ENCODE measurements at regions not wholly inside any gene's neighbourhood (a gene's known extent, or its start where the extent isn't known, plus 50 kb on each side); places are given as distances from the start of the nearest gene placed in this dataset.

- H3K4me1 ChIP-seq (ENCODE audit: insufficient read depth, low read length, poor library complexity, severe bottlenecking) = no peaks in the 10 kb centered on the region
- H3K9me3 ChIP-seq (ENCODE audit: low read depth, low read length, poor library complexity, severe bottlenecking) = no peaks in the 10 kb centered on the region
- CTCF ChIA-PET = no interaction called here
- BruUV-seq (replicated peaks) = no TSS peak
- POLR2A ChIA-PET (ENCODE audit: low non-redundant PET) = no interaction called here
- no peak for DNase-seq (ENCODE audit: low spot score)
- no peaks in the 10 kb centered on the region for H3K27me3 ChIP-seq (replicated peaks; ENCODE audit: insufficient read depth, low read depth, low read length, poor library complexity)
- H3K27ac ChIP-seq (ENCODE audit: low read depth, low read length, poor library complexity, severe bottlenecking) = no peak overlapping the region
- TF ChIP-seq EZH2 (IDR thresholded peaks at IDR 0.05; ENCODE audit: borderline replicate concordance, low read depth, low read length, poor library complexity, severe bottlenecking) (no peak), CTCF (conservative IDR thresholded peaks at IDR 0.05; ENCODE audit: low read depth, low read length) (no peak)
- no peak overlapping the region for H3K4me3 ChIP-seq (ENCODE audit: low read depth, low read length, poor library complexity, severe bottlenecking)
- H3K36me3 ChIP-seq (ENCODE audit: insufficient read depth, low read length, poor library complexity, severe bottlenecking) = no peaks in the 10 kb centered on the region
- intact Hi-C loops (cut with micrococcal nuclease; ENCODE audit: unreplicated experiment) = no loop called here
Measured at GRCh38 chr4:17373666-17374065, 138.2 kb downstream of the QDPR start.

DNA sequence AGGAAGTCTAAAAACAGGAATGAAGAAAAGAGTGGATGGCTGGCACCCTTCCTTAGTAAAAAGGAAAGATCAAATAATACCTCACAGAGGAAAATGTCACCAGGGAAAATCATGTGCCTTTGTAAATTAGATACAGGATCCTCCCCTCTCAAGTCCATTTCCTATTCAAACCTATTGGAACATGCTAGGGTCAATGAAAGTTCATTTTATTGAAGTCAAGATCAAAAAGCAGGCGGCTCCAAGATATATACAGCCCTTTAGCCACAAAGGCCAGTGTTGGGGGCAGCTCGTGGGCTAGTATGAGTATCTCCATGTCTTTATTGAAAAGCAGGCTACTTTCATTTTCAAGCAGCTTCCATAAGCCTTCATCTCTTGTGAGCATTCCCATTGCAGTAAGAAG, 141.1 kb downstream of the QDPR start:
- Histone ChIP-seq H3K4me3 (ENCODE audit: low read depth, low read length, poor library complexity, severe bottlenecking) (no peak overlapping the region), H3K9me3 (ENCODE audit: low read depth, low read length, poor library complexity, severe bottlenecking) (no peaks in the 10 kb centered on the region), H3K4me1 (ENCODE audit: insufficient read depth, low read length, poor library complexity, severe bottlenecking) (no peaks in the 10 kb centered on the region), H3K36me3 (ENCODE audit: insufficient read depth, low read length, poor library complexity, severe bottlenecking) (no peaks in the 10 kb centered on the region), H3K27ac (ENCODE audit: low read depth, low read length, poor library complexity, severe bottlenecking) (no peak overlapping the region), H3K27me3 (replicated peaks; ENCODE audit: insufficient read depth, low read depth, low read length, poor library complexity) (no peaks in the 10 kb centered on the region)
- ChIA-PET POLR2A (ENCODE audit: low non-redundant PET) (no interaction called here), CTCF (no interaction called here)
- DNase-seq (ENCODE audit: low spot score) = no peak
- BruUV-seq (replicated peaks) = no TSS peak
- intact Hi-C loops (cut with micrococcal nuclease; ENCODE audit: unreplicated experiment) = no loop called here
- no peak for TF ChIP-seq CTCF (conservative IDR thresholded peaks at IDR 0.05; ENCODE audit: low read depth, low read length)
- no peak for TF ChIP-seq EZH2 (IDR thresholded peaks at IDR 0.05; ENCODE audit: borderline replicate concordance, low read depth, low read length, poor library complexity, severe bottlenecking)

DNA sequence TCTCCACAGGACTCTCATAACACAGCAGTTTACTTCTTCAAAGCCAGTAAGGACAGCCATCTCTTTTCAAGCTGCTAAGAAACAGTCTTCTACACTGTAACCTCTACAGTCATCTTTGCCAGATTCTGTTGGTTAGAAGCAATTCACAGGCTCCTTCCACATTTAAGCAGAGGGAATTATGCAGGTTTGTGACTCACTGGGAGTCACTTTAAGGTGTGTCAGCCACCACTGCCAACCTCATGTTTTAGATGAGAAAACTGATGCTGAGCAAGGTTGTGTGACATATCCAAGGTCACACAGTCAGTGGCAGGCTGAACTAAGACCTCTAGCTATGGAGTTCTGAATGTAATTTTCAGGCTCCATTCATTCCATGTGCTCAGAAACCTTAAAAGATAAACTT, 143.5 kb downstream of the QDPR start:
- no peak for DNase-seq (ENCODE audit: low spot score)
- CTCF ChIA-PET = no interaction called here
- Histone ChIP-seq H3K27ac (ENCODE audit: low read depth, low read length, poor library complexity, severe bottlenecking) (no peak overlapping the region), H3K4me3 (ENCODE audit: low read depth, low read length, poor library complexity, severe bottlenecking) (no peak overlapping the region), H3K36me3 (ENCODE audit: insufficient read depth, low read length, poor library complexity, severe bottlenecking) (no peaks in the 10 kb centered on the region), H3K4me1 (ENCODE audit: insufficient read depth, low read length, poor library complexity, severe bottlenecking) (no peaks in the 10 kb centered on the region), H3K9me3 (ENCODE audit: low read depth, low read length, poor library complexity, severe bottlenecking) (no peaks in the 10 kb centered on the region), H3K27me3 (replicated peaks; ENCODE audit: insufficient read depth, low read depth, low read length, poor library complexity) (no peaks in the 10 kb centered on the region)
- POLR2A ChIA-PET (ENCODE audit: low non-redundant PET) = no interaction called here
- intact Hi-C loops (cut with micrococcal nuclease; ENCODE audit: unreplicated experiment) = no loop called here
- no TSS peak for BruUV-seq (replicated peaks)
- TF ChIP-seq EZH2 (IDR thresholded peaks at IDR 0.05; ENCODE audit: borderline replicate concordance, low read depth, low read length, poor library complexity, severe bottlenecking) = no peak
- no peak for TF ChIP-seq CTCF (conservative IDR thresholded peaks at IDR 0.05; ENCODE audit: low read depth, low read length)
